Inflammatory macrophage treated with lipopolysaccharide for 1 hour (primary cell): ENCODE measurements at regions not wholly inside any gene's neighbourhood (a gene's known extent, or its start where the extent isn't known, plus 50 kb on each side); places are given as distances from the start of the nearest gene placed in this dataset.

Experiments used
- DNase-seq, 2 donors: peaks; one replicate each; pipeline ENCODE4 v3.0.0-alpha.2; 2020 to 2022

DNA sequence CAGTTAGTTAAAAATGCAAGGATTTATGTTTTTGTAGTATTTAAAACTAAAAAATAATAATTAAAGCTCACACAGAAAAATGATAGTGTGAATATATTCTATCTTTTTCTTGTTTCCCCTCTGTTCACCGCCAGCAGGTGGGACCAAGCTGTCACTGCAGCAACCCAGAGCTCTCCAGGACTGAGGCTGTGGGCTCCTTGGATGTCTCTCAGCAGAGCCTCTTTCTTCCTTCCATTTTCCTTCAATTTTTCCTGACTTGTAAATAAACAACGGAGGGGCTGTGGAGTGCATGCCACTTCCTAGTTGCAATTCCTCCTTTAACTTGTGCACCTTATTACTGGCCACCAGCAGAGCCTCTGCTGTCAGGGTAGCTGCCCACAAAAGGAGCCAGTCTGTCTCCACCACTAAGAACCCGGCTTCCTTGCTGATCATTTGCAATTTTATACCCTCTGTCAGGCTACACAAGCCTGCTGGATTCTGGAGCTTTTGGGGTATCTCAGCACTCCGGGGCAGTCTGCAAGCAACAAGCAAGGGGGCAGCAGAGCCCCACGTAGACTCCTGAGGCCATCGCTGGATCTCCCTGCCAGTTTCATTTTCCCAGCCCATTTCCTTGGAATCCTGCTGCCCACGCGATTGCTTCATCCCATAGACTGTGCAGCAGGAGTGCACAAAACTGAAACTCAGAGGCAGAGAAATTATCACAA lies 1467.4 kb downstream of the C4orf33 start:
- no peak for DNase-seq

DNA sequence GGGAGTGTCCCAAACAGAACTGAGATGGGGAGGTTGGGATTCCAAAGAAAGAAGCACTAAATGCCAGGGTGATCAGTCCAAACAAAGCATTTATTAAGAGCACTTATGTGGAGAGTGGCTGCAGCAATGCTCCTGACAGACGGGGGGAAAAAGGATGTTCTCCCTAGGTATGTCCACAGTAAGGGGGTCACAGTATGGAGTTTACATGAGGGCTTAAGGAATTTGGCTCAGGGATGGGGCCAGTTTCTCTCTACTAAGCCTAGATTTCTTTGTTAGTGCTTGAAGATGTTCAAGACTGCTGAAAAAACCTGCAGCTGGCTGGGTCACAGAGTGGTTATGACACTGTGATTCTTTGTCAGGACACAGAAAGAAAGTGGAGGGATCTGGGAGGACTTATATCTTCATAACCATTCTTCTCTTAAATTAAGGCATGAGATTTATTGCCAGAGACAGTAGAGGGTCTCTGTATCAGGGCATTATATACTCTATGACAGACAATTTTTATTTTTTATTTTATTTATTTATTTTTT lies 1468.0 kb downstream of the C4orf33 start:
- no peak for DNase-seq

DNA sequence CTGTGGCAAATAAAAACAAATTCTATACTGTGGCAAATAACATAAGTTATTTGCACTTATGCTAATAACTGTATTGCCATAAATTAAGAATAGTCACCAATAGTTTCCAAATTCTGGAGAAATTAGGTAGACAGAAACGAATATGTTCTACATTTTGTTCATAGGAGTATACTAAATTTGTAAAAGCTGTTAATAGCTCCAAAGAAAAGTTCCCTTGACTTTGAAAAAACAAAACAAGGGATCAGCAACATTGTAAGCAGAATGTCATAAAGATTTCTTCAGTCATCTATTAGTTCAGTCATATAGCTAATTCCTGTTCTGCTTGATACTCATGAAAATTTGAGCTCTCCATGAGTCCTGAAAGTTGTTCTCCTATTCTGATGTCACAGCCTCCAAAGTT lies 1472.8 kb downstream of the C4orf33 start:
- DNase-seq: no peak

DNA sequence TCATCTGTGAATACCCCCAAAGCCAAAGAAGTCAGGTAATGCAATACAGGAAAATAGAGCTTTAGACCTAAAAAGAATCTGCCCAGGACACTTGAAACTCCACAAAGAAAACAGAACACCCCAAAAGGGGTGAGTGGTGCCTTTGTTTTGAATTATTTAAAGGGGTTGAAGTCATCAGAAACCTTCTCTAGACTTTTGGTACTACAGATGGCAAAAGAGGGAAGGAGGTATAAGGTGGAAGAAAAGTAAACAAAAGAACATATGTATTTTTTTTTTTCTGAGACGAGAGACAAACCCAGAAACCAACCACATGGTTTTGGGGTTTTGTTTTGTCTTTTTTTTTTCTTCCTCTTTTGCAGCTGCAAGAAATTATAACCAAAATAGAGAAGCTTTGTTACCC lies 1477.8 kb downstream of the C4orf33 start:
- DNase-seq: no peak

DNA sequence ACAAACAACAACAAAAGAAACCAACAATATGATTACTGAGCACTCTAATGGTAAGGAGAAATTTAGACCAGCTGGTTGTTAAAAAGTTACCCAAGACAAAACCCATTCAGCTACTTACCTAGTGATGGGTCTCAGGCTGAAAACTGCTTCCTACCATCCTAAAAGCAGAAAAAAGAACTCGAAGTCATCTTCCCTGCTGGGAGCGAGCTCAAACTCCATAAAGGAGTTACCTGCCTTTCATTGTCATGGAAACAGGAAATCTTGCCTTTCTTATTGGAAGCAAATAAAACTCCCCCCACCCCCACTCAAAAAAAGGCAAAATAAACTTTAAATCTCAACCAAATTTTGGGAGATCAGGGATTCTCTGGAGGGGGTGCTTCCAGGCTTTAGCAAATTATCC lies 1478.3 kb downstream of the C4orf33 start:
- no peak for DNase-seq

DNA sequence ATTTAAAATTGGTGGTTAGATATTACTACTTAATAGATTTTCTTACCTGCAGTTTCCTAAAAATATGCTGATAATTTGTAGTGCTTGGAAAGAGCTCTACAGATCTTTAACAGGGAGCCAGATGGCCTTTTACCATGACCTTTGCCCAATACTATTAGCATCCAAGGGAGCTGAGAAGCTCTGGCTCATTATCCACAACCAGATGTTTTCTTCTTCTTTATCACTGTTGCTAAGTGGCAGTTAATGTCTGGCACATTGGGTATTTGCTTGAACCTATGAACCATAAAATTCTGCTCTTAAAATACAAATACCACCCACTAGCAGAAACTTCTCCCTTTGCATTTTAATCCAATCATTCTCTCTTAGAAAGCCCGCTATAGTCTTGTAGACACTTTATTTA lies 1480.3 kb downstream of the C4orf33 start:
- no peak for DNase-seq

DNA sequence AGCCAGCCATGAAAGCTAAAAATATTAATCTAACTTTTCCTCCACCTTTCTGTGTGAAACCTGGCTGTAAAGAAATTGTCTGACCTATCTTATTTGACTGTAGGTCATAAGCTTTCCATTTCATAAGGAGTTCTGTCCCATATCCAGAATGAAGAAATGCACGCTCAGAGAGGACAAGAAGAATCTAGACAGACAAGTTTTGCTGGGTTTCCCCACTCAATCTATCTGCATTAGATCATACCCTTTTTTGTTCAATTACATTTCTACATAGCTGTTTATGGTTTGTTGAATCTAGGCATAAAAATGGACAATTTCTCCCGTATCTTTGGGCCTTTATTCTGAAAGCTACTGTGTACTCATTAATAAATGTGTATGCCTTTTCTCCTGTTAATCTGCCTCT lies 1495.1 kb downstream of the C4orf33 start:
- DNase-seq: no peak

DNA sequence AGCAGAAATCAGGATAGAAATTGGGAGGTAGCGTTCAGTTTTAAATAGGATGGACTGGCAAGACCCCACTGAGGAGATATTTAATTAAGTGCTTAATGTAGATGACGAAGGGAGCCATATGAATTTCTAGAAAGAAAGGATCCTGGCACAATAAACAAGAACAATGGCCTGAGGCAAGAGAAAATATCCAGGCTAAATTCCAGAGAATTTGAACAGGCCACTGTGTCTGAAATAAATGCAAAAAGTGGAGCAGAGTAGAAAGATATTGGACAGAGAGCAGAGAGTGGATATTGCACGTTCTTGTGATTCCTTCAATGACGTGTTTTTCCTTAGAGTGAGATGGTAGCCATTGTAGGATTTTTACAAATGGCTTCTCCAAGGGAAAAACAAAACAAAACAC lies 1504.8 kb downstream of the C4orf33 start:
- DNase-seq: no peak

DNA sequence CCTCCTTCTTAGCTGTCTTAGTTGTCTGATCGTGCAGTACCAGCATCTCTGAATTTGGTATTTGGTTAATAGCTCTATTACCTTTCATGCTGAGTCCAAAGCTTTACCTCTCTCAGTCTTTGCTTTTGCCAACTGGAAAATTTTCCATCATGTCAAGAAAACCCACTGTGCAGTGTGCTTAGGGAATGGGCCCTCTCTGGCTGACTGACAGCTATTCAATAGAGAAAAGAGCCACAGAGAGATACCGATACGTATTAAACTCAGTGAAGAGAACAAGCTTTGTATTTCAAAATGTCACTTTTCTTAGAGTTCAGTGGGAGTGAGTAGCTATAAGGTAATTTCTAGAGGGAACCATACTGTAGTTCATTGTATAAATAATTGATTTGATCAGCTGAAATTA lies 1507.1 kb downstream of the C4orf33 start:
- DNase-seq: no peak

DNA sequence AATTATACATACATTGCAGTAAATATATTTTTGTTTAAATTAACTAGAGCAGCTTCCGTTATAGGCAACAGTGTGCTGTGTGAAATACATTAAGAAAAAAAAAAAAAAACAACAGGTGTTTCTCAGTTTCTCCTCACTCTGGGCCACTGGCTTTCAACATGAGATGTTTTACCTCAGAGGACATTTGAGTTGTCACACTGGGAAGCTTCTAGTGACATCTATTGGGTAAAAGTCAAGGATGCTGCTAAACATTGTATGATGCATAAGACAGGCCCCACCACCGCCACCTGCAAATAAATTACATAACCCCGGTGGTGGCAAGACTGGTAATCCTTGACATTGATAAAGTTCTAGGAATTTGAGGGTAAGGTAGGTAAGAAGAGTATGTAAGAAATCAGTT lies 1512.2 kb downstream of the C4orf33 start:
- DNase-seq: no peak

DNA sequence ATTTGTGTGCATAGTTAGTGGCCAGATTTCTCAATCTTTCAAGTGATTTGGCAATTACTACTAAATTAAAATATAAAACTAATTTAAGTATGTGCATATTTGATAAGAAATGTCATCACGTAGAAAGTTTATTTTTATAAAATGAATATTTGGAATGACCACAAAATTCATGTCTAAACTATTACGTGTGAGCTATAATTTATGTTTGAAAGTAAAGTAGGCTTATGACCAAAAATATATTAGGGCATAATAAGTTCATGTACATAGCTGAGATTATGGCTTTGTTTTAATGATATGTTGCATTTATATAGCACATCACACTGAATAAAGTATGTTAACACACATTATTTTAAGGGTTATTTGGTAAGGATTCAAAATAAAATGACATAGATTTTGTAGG lies 1532.6 kb downstream of the C4orf33 start:
- no peak for DNase-seq

DNA sequence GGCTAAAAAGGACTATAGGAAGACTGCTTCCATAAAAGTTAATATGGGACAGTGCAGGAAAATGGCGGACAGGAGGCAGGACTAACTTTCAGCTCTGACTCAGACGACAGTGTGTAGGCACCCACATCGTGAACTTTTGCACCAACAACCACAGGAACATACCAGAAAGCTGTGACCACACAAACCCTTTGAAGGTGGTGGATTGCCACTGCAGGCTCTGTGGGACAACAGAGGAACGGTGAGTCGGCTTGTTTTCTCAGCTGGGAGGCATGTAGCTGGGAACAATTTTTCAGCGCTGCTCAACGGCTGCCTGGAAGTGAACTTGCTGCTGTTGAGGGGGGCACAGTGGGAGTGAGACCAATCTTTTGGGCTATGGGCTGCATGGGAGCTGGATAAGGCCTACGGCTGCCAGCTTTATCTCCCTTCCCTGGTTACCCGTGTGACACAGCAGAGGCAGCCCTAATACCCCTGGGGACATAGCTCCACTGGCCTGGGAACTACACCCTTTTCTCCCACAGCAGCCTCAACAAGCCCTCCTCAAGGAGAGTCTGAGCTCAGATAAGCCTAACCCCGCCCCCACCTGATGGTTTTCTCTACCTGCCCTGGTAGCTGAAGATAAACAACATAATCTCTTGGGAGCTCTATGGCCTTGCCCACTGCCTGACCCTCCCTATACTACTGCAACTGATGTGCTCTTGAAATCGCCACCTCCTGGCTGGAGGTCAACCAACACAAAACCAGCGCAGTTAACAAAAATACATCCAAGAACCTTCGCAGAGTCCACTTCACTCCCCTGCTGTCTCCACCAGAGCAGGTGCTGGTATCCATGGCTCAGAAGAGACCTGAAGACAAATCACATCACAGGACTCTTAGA lies 1537.0 kb downstream of the C4orf33 start:
- no peak for DNase-seq

DNA sequence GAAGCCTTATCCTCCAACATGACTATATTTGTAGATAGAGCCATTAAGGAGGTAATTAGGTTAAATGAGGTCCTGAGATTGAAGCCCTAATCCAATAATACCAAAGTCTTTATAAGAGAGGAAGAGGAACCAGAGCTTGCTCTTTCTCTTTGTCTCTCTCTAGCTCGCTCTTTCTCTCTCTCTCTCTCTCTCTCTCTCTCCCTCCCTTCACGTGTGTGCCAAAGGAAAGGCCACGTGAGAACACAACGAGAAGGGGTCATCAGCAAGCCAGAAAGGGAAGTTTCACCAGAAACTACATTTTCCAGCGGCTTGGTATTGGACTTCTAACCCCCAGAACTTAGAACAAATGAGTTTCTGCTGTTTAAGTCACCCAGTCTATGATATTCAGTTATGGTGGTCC lies 1540.5 kb downstream of the C4orf33 start:
- no peak for DNase-seq

DNA sequence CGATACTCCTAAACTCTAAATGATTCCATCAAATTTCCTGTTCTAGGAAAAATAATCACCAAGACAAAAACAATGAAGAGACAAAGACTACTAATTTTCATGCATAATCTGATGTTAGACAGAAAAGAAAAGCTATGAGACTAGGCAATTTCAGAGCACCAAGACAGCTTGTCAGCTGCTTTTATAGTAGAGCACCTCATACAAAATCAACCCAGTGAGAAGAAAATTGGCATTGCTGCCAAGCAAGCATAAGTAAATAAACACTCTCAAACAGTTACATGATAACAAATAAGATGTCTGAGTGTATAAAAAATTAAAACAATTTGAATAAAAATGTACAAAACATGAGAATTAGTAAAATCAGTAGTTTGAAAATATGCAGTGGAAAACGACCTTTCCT lies 1544.6 kb downstream of the C4orf33 start:
- no peak for DNase-seq

DNA sequence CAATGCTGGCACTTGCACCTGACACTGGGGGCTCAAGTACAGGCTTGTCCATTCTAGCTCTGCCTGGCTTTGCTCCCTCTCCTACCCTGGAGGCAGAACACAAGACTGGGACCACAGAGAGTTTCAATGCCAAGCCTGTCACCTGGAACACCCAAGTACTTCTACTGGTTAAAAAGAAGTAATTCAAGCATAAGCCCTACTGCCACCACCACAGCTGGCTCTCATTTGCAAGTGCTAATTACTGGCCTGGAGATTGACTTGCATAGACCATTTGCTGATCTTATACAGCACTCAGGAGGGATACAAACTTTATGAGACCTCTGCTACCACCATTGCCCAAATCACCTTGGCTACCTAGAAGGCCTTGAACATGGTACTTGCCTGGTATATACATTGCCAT lies 1550.9 kb downstream of the C4orf33 start:
- DNase-seq: no peak

DNA sequence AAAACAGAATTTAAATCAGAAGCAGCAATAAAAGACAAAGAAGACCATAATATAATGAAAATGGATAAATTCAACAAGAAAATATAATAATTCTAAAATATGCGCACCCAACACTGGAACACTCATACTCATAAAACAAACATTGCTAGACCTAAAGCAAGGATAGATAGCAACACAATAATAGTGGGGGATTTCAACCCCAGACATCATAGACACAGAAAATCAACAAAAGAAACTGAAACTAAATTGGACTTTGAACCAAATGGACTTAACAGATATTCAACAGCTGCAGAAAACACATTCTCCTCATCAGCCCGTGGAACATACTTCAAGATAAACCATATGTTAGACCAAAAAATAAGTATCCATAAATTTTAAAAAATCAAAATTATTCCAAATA lies 1552.6 kb downstream of the C4orf33 start:
- no peak for DNase-seq

DNA sequence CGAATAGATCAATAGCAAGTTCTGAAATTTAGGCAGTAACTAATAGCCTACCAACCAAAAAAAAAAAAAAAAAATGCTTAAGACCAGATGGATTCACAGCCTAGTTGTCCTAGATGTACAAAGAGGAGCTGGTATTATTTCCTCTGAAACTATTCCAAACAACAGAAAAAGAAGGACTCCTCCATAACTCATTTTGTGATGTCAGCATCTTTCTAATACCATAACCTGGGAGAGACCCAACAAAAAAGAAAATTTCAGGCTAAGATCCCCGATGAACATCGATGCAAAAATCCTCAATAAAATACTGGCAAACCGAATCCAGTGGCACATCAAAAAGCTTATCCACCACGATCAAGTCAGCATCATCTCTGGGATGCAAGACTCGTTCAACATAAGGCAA lies 1557.9 kb downstream of the C4orf33 start:
- DNase-seq: no peak

DNA sequence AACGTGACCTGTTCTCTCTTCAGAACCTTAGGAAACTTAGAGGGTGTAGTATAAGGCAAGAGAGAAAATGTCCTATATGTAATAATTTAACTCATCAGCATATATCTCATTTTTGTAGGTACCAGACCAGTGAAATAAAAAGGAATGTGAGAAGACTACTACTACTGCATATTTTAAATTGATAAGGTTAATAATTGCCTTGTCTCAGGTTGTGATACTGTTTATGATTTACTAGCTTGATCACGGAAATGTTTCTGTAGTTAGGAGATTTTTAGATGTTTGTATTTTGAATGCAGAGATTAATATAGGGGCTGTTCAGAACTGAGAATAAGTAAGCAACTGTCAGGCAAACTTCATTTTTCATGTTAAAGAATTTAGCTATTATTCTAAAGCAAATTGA lies 1563.4 kb downstream of the C4orf33 start:
- DNase-seq: no peak

DNA sequence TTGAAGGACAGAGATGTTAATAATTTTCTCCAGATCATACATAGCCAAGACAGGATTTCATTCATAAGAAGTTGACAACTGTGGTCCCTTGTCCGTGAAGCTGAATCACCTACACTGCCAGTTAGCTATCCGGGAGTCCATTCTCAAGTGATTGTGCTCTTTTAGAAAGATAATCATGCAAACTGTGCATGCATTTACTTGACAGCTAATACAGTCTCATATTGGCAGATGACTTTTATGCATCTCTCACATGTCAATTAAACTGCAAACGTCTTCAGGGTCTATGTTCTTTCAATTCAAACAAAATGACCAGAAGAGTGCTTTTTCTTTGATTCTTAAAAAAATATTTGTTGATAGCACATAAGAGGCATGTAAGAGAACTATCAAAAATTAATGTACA lies 1572.9 kb downstream of the C4orf33 start:
- DNase-seq: no peak

DNA sequence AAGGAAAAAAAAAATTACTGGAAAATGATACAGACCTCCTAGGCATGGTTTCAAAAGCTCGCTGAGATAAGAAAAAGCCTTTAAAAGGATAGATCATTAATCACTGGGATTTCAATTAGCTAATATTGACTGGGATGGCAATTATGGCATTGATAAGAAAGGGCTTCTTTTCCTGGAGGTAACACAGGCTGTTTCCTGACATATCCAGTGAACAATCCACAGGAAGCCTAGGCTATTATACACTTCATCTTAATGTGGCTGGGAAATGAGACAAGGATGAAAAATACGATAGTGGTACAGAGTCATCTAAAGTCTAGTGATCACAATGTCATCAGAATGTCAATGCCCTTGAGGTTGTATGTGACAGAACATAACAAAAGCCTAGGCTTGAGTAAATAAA lies 1579.3 kb downstream of the C4orf33 start:
- no peak for DNase-seq

DNA sequence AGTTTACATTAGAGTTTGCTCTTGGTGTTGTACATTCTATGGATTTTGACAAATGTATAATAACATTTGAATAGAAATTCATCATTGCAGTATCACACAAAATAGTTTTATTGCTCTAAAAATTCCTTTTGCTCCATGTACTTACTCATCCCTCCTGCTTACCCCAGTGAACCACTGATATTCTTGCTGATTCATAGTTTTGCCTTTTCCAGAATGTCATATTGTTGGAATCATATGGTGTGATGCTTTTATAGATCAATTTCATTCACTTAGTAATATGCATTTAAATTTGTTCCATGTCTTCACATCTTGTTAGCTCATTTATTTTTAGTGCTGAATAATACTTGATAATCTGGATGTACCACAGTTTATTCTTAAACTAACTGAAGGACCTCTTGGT lies 1593.2 kb downstream of the C4orf33 start:
- DNase-seq: no peak

DNA sequence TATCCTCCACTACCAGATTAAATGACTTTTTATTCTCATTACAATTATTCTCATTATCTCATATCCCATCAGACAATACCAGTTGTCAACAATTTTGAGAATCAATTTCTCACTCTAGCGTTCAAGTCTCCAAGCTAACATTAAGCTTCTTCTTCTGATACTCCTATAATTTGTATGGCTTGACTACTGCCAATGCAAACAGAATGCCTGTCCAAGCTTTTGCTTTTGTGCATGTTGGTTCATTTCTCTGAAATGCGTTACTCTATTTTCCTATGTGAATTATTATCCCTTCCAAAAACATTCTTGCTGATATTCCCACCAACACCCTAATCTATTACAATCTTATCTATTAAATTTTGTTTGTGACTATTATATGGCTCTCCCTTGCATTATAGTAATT lies 1602.3 kb downstream of the C4orf33 start:
- no peak for DNase-seq

DNA sequence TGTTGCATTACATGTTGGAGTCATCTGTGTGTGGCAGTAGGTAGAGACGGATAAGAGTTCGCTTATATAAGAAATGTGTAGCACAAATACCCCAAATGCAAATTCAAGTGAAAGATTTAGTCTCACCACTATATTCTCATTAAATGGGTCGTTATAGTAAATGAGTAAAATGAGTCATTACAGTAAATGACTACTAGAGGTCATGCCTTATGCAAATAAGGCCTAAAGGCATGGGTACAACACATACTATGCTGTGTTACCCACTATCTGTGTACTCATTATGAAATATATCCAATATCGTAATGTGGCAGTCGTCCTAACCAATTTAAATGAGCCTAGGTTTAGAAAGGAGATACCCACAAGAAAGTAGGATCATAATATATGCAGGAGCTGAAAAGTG lies 1603.1 kb downstream of the C4orf33 start:
- DNase-seq: no peak

DNA sequence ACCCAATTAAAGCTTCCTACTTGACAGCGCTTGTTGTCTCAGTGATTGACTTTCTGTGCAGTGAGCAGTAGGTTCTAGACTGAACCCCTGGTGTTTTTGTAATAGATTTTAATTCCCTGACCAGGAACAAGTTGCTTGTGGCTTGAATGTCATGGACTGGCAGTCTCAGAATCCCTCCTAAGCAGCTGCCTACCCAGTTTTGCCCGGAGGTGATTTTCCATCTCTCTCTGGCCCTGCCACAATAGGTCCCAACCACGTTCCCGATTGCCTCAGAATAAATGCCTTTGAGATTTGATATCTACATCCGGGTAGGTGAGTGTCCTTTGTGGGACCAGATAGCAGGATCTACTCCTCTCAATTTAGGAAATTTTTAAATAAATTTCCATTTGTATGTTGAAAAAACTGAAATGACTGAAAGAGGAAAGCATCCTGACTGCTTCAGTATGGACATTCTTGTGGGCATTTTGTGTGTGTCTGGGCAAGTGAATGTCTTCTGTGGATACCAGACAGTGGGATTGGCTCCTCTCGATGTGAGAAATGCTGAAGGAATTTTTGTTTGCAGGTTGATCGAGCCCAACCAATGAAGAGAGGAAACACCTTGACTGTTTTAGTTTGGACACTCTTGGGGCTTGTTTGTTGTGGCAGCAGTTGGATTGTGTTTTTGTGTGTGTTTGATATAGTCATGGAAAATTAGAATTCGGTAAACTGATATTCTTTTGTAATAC lies 1607.4 kb downstream of the C4orf33 start:
- DNase-seq: no peak
